HTR-8/SVneo (cell line): ENCODE measurements at regions not wholly inside any gene's neighbourhood (a gene's known extent, or its start where the extent isn't known, plus 50 kb on each side); places are given as distances from the start of the nearest gene placed in this dataset.
"Not testable (repeated sequence)": the region's sequence is repeated elsewhere in the genome, so short reads cannot be mapped to it uniquely, and the experiment has no call there.

Experiments used
- DNase-seq: peaks from one replicate; pipeline ENCODE4 v3.0.0; 2011; ENCODE audit warnings: low spot score, mixed read lengths; ENCODE audit not compliant: insufficient read length
- FAIRE-seq: peaks from 2 replicates; lab custom pipeline; 2011; peaks lifted over from hg19 to GRCh38; lab: Jason Lieb, UNC

DNA sequence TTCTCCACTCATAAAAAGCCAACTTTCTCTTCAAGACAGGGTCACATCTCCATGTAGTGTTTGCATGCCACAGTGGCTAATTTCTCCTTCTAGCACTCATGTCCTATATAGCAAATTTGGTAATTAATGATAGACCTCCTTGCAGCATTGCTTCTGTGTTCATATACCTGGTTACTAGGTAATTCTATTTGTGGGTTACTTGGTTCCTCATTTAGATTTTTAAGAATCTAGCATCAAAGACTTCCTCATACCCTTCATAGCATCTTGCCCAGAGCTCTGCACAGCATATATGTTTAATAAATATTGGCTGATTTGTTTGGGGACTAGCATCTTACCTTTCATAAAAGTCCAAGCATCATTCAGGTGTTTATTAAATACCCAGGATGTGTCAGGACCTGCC lies 152.1 kb downstream of the DUSP6 start:
- FAIRE-seq: no peak

DNA sequence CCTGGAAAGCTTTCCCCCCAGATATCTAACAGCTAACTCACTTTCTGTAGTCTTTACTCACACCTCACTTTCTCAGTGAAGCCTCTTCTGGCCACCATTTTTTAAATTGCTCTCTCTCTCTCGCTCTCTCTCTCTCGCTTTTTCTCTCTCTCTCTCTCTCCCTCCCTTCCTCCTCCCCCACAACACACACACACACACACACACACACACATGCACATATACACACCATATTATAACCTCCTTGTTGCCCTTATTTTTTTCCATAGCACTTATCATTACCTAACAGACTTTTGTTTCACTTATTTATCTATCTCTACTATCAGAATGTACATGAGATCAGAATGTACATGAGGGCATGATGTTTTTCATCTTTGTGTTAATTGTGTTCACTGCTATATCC lies 156.8 kb downstream of the DUSP6 start:
- DNase-seq (no peak), FAIRE-seq (no peak)

More for the DNA sequence above, 152.1 kb downstream of the DUSP6 start:
- DNase-seq: no peak

DNA sequence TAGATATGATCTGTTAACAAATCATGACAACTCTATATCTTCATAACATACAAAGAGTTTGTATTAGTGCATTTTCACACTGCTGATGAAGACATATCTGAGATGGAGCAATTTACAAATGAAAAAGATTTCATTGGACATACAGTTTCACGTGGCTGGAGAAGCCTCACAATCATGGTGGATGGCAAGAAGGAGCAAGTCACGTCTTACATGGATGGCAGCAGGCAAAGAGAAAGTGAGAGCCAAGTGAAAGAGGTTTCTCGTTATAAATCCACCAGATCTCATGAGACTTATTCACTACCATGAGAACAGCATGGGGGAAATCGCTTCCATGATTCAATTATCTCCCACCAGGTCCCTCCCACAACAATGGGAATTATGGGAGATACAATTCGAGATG lies 157.6 kb downstream of the DUSP6 start:
- FAIRE-seq (no peak), DNase-seq (no peak)

DNA sequence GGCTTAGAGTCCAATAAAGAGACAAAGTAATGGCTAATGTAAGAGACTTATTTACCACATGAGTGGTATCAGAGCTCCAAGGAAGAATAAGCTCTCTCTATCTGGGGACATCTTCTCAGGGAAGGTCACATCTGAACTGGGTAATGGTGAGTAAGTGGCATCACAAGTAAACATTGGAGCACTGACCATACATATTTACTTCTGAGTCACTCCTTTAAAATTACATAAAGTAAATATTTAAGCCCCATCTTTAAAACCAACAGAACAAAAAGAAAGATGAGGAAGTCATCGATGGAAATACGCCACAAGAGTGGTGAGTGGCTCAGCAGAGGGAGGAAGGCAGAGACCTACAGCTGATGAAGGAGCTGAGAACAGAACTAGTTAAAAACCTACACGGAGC lies 159.9 kb downstream of the DUSP6 start:
- DNase-seq (no peak), FAIRE-seq (no peak)

DNA sequence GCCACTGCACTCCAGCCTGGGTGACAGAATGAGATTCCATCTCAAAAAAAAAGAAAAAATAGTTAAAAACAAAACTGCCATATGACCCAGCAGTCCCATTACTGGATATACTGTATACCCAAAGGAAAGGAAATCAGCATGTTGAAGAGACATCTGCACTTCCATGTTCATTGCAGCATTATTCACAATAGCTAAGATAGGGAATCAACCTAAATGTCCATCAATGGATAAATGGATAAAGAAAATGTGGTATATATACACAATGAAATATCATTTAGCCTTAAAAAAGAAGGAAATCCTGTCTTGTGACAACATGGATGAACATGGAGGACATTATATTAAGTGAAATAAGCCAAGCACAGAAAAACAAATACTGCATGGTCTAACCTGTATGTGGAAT lies 160.7 kb downstream of the DUSP6 start:
- FAIRE-seq, DNase-seq: not testable (repeated sequence)

DNA sequence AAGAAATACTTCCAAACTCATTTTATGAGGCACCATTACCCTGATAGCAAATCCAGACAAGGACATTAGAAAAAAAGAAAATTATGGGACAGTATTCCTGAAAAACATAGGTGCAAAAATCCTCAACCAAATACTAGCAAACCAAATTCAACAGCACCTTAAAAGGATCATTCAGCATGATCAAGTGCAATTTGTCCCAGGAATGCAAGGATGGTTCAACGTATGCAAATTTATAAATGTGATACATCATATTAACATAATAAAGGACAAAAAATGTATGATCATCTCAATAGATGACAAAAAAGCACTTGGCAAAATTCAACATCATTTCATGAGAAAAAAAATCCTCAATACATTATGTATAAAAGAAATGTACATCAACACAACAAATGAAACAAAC lies 162.9 kb downstream of the DUSP6 start:
- DNase-seq (no peak), FAIRE-seq (no peak)

DNA sequence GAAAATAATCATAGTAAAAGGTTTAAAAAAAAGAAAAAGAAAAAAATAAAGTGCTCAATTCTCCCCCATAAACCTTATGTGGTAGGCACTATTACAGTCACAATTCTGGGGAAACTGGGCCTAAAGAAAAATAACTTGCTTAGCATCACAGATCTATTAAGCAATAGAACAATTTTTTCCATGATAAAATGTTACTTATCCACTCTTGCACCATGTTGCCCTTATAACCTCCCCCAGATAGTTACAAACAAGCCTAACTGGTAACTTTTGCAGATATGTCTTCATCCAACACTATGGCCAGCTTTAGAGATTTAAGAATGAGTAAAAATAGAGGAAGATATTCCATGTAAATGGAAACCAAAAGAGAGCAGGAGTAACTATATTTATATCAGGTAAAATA lies 164.8 kb downstream of the DUSP6 start:
- DNase-seq (no peak), FAIRE-seq (no peak)

DNA sequence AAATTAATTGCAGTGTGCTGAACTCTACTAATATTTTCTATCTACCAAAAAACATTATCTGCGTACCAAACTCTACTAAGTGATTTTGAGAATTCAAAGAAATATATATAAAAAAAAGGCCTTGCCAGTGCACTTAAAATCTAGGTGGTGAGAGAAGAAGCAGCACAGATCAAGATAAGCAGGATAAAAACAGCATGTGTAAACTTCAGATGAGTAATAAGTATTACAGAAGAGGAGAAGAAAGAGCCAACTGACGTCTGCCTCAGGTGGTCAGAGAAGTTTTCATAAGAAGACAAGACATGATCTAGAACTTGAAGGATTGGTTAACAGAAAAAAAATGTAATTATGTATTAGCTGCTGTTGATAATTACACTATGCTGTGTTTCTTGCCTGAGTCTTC lies 166.4 kb downstream of the DUSP6 start:
- DNase-seq: no peak
- FAIRE-seq: no peak

DNA sequence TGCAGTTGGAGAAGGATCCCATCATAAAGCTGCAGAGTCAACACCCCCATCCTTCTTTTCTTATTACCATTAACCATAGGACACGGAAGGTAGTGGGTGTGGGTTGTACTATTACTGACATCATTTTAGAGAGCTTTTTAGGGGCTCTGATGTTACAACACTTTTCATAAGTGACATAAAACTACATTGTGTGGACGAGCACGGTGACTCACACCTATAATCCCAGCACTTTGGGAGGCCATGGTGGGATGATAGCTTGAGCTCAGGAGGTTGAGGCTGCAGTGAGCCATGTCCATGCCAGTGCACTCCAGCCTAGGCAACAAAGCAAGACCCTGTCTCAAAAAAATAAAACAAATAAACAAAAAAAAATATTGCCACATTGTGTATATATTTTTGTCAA lies 167.1 kb downstream of the DUSP6 start:
- DNase-seq (no peak), FAIRE-seq (no peak)

DNA sequence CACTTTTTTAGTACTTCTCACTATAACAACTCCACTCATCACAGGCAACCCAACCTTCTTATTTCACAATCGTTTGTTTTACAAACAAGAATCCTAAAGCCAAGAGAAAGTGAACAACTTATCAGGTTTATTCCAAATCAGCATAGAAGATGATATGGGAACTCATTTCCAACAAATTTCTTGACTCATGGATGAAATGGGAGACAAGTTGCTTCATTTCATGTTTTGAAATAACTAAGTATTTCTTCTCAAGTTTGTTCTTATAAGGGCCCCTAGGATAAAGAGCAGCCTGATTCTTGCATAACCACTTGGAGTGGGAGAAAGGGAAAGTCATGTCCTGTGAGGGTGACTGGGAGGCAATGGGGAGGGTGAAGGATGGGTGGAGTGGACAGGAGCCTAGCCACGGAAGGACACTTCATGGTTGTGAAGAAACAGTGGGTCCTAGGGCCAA lies 168.3 kb downstream of the DUSP6 start:
- no peak for DNase-seq
- no peak for FAIRE-seq

DNA sequence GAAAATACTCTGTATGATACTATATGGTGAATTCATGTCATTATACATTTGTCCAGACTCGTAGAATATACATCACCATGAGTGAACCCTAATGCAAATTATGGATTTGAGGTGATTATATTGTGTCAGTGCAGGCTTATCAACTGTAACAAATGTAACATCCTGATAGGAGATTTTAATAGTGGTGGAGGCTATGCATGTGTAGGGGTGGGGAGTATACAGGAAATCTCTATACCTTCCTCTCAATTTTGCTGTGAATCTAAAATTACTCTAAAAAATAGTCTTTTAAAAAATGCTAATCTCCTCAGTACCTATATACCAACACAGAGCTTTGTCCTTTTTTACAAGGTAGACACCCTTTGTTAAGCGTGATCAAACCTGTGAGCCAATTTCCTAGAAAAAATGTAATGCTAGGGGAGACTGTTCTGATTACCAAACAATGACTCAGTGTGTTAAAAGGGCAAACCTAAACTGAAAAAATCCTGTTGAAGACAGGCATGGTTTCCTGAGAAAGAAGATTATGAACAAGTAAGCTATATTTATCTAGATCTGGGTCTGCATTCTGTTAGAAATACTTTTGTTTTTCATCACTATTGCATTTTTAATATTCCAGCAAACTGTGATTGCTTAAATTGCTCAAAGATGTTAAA lies 170.9 kb downstream of the DUSP6 start:
- no peak for DNase-seq

DNA sequence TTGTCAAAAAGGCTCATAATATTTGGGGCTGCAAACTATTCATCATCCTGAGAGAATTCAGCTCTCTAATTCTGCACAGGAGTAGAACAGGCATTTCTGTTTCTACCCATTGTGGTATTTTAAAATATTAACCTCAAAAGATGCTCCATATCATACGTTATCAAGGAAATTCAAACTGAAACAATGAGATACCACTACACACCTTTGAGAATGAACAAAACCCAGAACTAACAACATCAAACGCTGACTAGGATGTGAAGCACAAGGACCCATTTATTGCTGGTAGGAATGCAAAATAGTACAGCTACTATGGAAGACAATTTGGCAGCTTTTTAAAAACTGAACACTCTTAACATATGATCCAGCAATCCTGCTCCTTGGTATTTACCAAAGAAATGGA lies 171.8 kb downstream of the DUSP6 start:
- no peak for DNase-seq

More for the DNA sequence above, 170.9 kb downstream of the DUSP6 start:
- no peak for FAIRE-seq

DNA sequence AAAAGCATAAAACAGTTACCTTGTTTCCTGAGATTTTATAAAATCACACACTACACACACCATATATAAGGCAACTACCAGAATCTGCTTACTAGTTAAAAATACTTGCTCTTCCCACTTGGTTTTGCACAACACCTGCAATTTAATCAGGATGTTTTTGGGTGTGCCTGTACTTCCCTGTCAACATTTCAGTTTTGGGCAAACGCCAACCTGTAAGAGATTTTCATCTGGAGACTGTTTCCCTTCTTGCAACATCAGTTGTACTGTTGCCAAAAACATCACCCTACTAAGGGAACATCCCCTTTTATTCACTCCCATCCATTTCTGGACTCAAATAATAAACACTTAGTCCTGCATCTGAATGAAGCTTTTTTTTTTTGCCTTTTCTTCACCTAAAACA lies 172.3 kb downstream of the DUSP6 start:
- no peak for FAIRE-seq
- DNase-seq: no peak

More for the DNA sequence above, 171.8 kb downstream of the DUSP6 start:
- FAIRE-seq: no peak

DNA sequence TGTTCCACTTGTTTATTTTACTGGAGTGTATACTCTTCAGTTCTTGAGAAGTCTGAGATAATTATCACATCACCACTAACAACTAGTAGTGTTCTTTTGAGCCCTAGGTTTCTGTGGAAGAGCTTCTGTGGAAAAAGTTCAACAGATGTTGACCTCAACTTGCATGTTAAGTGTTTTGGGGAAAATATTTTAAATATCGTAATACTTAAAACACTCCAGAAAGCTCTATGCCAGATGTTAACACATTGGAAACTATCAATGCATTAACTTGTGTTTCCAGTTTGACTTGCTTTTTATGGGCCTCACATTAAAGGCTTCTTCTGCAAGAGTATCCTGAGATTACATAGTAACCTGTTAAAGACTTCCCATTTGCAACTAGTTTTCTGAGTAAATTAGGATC lies 173.1 kb downstream of the DUSP6 start:
- no peak for FAIRE-seq

DNA sequence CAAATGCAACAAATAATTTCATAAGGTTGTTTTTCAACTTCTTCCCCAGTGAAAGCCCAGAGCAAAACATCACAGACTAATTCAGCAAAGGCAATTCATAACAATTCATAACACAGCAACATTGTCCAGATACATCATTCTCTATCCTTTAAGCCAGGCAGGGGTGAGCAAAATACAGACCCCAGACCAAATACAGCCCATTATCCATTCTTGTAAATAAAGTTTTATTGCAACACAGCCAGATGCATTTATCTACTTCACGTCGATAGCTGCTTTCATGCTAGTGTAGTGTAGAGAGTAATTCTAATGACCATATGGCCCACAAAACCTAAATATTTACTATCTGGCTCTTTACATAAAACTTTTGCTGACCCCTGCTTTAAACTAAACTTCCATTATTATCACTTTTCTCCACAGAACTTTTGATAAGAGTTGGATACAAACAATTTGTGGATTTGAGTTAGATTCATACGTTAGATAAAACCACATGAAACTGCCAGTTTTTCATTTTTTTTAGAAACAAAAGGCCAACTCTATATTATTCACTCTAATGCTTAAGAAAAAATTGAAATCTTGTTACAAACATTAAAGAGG lies 174.4 kb downstream of the DUSP6 start:
- FAIRE-seq: no peak
- DNase-seq: no peak

More for the DNA sequence above, 173.1 kb downstream of the DUSP6 start:
- no peak for DNase-seq

DNA sequence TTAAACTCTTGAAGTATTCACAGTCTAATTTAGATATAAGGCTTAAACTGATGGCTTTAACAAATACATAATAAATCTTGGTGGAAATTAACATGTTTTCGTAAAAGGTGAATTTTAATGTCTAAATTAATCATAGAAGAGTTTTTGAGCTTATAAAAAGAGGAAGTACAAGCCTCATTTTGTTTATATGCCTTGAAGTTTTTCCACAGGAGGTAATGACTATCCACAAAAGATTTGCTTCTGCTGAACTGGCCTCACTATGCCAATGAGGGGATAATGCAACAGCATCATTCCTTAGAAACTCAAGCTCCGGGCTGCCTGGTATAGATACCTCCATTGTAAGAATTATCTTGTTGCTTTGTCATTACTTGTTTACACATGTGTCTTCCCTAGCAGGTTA lies 175.6 kb downstream of the DUSP6 start:
- FAIRE-seq (no peak), DNase-seq (no peak)

DNA sequence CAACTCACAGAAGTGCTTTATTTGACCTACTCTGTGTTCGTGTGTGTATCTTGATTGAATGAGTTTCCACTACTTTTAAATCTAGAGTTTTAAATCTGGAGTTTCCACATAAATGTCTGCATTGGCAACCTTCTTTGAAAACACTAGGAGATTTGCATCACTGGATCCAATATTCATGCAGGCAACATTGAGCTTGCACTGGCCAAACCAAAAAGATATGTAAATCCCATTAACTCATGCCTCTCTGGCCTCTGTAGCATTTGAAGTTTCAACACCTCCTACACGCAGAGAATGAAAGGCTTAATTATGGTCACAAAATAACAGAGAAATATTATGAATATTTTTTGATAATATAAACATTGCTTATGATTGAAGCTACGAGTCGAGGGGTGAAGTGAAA lies 178.6 kb downstream of the DUSP6 start:
- FAIRE-seq (no peak), DNase-seq (no peak)

DNA sequence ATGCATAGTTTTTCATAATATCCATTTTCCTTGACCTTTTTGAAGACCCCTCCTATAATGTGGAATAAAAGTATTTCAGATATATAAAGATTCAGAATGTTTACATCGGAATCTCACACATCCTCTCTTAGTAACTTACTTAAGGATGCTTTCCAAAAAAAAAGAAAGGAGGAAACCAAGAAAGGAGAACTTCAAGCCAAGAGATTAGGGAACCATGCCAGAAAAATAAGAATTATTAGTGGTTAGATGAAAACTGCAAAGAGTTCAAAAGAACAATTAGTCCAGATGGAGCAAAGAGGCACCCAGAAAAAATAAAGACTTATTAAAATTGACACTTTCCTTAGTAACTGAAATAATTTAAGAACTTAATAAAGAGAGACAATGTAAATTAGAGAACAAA lies 179.2 kb downstream of the DUSP6 start:
- FAIRE-seq (no peak), DNase-seq (no peak)

DNA sequence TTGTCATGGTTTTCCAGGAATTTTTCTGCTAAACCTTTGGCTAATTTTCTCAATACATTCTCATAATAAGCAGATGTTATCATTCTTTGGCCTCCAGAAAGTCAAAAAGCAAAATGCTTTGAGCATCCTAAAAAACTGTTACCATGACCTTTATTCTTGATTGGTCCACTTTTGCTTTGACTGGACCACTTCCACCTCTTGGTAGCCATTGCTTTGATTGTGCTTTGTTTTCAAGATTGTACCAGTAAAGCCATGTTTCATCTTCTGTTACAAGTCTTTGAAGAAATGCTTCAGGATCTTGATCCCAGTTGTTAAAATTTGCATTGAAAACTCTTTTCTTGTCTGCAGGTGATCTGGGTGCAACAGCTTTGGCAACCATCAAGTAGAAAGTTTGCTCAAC lies 180.1 kb downstream of the DUSP6 start:
- FAIRE-seq (no peak), DNase-seq (no peak)

DNA sequence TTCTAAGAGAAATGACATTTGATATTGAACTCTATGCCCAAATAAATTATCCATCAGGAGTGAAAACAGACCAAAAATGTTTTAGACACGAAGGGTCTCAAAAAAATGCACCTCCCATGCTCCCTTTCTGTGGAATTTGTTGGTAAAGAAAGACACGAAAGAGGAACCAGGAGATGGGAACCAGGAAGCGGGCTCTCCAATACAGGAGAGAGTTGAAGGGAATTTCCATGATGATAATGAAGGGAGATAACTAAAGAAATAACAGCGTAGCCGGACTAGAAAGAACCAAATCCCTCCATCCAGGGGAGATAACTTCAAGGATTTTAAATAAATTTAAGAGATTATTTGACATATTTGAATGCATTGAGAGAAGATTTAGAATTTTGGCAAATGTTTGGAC lies 183.0 kb downstream of the DUSP6 start:
- no peak for DNase-seq
- no peak for FAIRE-seq

DNA sequence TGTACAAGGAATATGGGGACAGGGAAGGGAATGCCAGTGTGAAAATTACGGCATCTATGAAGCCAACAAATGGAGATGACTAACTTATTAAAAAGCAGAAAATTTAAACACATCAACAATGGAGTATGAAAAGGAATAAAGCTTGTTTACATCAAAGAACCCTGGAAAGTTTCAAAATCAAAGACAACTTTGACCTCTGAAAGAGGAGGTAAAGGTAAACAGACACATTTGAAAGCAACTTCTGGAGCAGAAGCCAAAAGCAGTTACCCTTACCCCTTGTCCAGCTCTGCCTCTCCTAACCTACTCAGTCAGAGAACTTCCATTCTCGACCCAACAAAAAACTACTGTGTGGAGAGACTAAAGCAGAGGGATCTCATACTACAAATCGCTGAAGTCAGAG lies 184.3 kb downstream of the DUSP6 start:
- no peak for DNase-seq
- FAIRE-seq: no peak

DNA sequence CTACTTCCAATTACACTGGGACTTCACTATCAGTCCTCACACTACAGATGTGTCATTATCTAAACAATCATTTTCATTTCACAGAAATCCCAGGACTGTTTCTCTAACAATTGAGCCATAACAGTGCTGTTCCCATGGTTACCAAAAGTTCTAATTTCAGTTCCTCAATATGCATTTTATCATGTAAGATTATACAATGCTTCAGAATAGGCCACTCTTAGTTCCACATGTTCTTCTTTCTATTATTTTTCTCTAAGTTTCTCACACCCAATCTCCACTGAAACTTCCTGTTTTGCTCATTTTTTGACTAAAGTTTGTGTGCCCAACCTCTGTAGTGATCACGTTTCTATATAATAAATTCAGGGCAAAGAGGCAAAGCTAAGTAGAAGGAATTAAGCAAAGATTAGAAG lies 185.8 kb downstream of the DUSP6 start:
- no peak for FAIRE-seq
- DNase-seq: no peak
